IMR-90 (cell line): ENCODE measurements at regions not wholly inside any gene's neighbourhood (a gene's known extent, or its start where the extent isn't known, plus 50 kb on each side); places are given as distances from the start of the nearest gene placed in this dataset.

Experiments used
- ATAC-seq: fragments of 200-7000 bp; cut with Tn5 transposase; 2 replicates; pipeline ENCODE4 v1.9.1; 2020; ENCODE audit warnings: low read depth, mild to moderate bottlenecking, moderate library complexity
- BruUV-seq: library from RNA; stranded (reverse); fragments of 400-500 nt; replicated peaks from 2 replicates; lab custom pipeline; 2021; lab: Mats Ljungman, UMichigan
- CTCF ChIA-PET: fragments of 300-600 bp; formaldehyde crosslinking; extraction: SDS; loops from one replicate; lab custom pipeline; 2021; ENCODE audit warnings: antibody characterized with exemption; lab: Yijun Ruan, JAX
- POLR2A ChIA-PET: fragments of 300-600 bp; sonication (Branson Sonifier 250); formaldehyde crosslinking; loops from one replicate; lab custom pipeline; 2022; ENCODE audit warnings: antibody characterized with exemption; ENCODE audit not compliant: unreplicated experiment; lab: Charles Lee
- DNase-seq: peaks from one replicate; pipeline ENCODE4 v3.0.0; 2013
- H2AFZ ChIP-seq: replicated peaks from 2 replicates; pipeline ENCODE3; 2013; ENCODE audit warnings: low read length, mild to moderate bottlenecking; ENCODE audit not compliant: poor library complexity
- H2AK5ac ChIP-seq: 2 replicates; pipeline ENCODE4 v1.6.1; 2013; ENCODE audit warnings: low read depth, low read length, inconsistent platforms
- H2AK9ac ChIP-seq: replicated peaks from 2 replicates; pipeline ENCODE3; 2013; ENCODE audit warnings: mild to moderate bottlenecking, low read depth, low read length, moderate library complexity; ENCODE audit not compliant: poor library complexity
- H2BK120ac ChIP-seq: 2 replicates; pipeline ENCODE4 v1.6.1; 2013; ENCODE audit warnings: low read depth, low read length, inconsistent platforms
- H2BK15ac ChIP-seq: 3 replicates; pipeline ENCODE4 v1.6.1; 2013; ENCODE audit warnings: low read depth, low read length, inconsistent platforms
- H2BK20ac ChIP-seq: 2 replicates; pipeline ENCODE4 v1.6.1; 2013; ENCODE audit warnings: low read depth, mild to moderate bottlenecking, inconsistent platforms, low read length, moderate library complexity
- H2BK5ac ChIP-seq: 2 replicates; pipeline ENCODE4 v1.6.1; 2013; ENCODE audit warnings: mild to moderate bottlenecking, low read depth, low read length, inconsistent platforms; ENCODE audit not compliant: poor library complexity, severe bottlenecking
- H3K14ac ChIP-seq: replicated peaks from 2 replicates; pipeline ENCODE4 v1.6.1; 2013; ENCODE audit warnings: low read depth, low read length, inconsistent platforms
- H3K18ac ChIP-seq: 2 replicates; pipeline ENCODE4 v1.6.1; 2013; ENCODE audit warnings: low read depth, low read length, control low read depth
- H3K23ac ChIP-seq: 2 replicates; pipeline ENCODE4 v1.6.1; 2013; ENCODE audit warnings: low read depth, low read length, inconsistent platforms
- H3K27ac ChIP-seq: 2 replicates; pipeline ENCODE4 v1.5.1; 2013; ENCODE audit warnings: mild to moderate bottlenecking, control low read depth, low read length; ENCODE audit not compliant: insufficient read depth
- H3K27me3 ChIP-seq: 2 replicates; pipeline ENCODE4 v1.6.1; 2013; ENCODE audit warnings: low read length; ENCODE audit not compliant: control insufficient read depth, insufficient read depth
- H3K36me3 ChIP-seq: 2 replicates; pipeline ENCODE4 v1.6.1; 2013; ENCODE audit warnings: low read length, mixed read lengths; ENCODE audit not compliant: control insufficient read depth, insufficient read depth
- H3K4ac ChIP-seq: 2 replicates; pipeline ENCODE4 v1.6.1; 2013; ENCODE audit warnings: low read depth, low read length, inconsistent platforms
- H3K4me1 ChIP-seq: 2 replicates; pipeline ENCODE4 v1.6.1; 2013; ENCODE audit warnings: low read length, mixed read lengths; ENCODE audit not compliant: control insufficient read depth, insufficient read depth
- H3K4me2 ChIP-seq: 2 replicates; pipeline ENCODE4 v1.6.1; 2013; ENCODE audit warnings: low read depth, mild to moderate bottlenecking, control low read depth, low read length, moderate library complexity
- H3K4me3 ChIP-seq: 2 replicates; pipeline ENCODE4 v1.5.1; 2013; ENCODE audit warnings: low read depth, mild to moderate bottlenecking, control low read depth, low read length, moderate library complexity; ENCODE audit not compliant: insufficient read depth
- H3K56ac ChIP-seq: 2 replicates; pipeline ENCODE4 v1.6.1; 2013; ENCODE audit warnings: low read length, inconsistent platforms; ENCODE audit not compliant: insufficient read depth; ENCODE audit errors: extremely low read depth
- H3K79me1 ChIP-seq, 2 experiments: 2 replicates each; pipeline ENCODE4 v1.6.1; 2013; ENCODE audit warnings: low read length in 2 of 2, inconsistent platforms in 1 of 2, low read depth in 1 of 2
- H3K9ac ChIP-seq: 2 replicates; pipeline ENCODE4 v1.6.1; 2013; ENCODE audit warnings: low read depth, low read length, control low read depth
- H3K9me1 ChIP-seq: 2 replicates; pipeline ENCODE4 v1.6.1; 2013; ENCODE audit warnings: low read length, inconsistent platforms; ENCODE audit not compliant: insufficient read depth
- H3K9me3 ChIP-seq: 2 replicates; pipeline ENCODE4 v1.6.1; 2013; ENCODE audit warnings: low read length; ENCODE audit not compliant: control insufficient read depth, insufficient read depth
- H4K20me1 ChIP-seq: 2 replicates; pipeline ENCODE4 v1.6.1; 2013; ENCODE audit warnings: low read length, inconsistent platforms; ENCODE audit not compliant: insufficient read depth
- H4K5ac ChIP-seq: 2 replicates; pipeline ENCODE4 v1.6.1; 2013; ENCODE audit warnings: mild to moderate bottlenecking, low read depth, low read length, control low read depth
- H4K8ac ChIP-seq, 2 experiments: 2 replicates each; pipeline ENCODE4 v1.6.1; 2013; ENCODE audit warnings: low read depth in 2 of 2, low read length in 2 of 2, control low read depth in 1 of 2, inconsistent platforms in 1 of 2
- H4K91ac ChIP-seq: 2 replicates; pipeline ENCODE4 v1.6.1; 2013; ENCODE audit warnings: low read depth, low read length, inconsistent platforms; ENCODE audit not compliant: insufficient read depth
- MAFK ChIP-seq: IDR thresholded peaks from 2 replicates; pipeline ENCODE4 v1.6.1; 2012; ENCODE audit warnings: low read depth, low read length, improper control_type of control experiment
- MAZ ChIP-seq: IDR thresholded peaks from 2 replicates; pipeline ENCODE4 v1.6.1; 2012; ENCODE audit warnings: low read depth, mild to moderate bottlenecking, low read length, improper control_type of control experiment, moderate library complexity, borderline replicate concordance
- RAD21 ChIP-seq: IDR thresholded peaks from 2 replicates; pipeline ENCODE4 v1.6.1; 2012; ENCODE audit warnings: low read length, improper control_type of control experiment
- USF2 ChIP-seq: fragments of 150-350 bp; IDR thresholded peaks from 2 replicates; pipeline ENCODE4 v1.6.1; 2017; ENCODE audit warnings: mild to moderate bottlenecking, antibody characterized with exemption, low read length, low read depth
- WGBS, 2 experiments: methylation state at CpG; one replicate each; pipeline versions ENCODE4 v1.1.5 to v1.1.7; 2013; ENCODE audit warnings: missing lambda C conversion rate in 2 of 2; ENCODE audit not compliant: insufficient read length in 1 of 2; ENCODE audit errors: extremely low coverage in 2 of 2; 5-methylcytosine and 5-hydroxymethylcytosine counted together
- dilution Hi-C: fragments of 300-500 bp; cut with HindIII; formaldehyde crosslinking; loops from one replicate; pipeline ENCODE4 v1.14.3; 2018; ENCODE audit warnings: low sequenced_read_pairs; ENCODE audit not compliant: unreplicated experiment
- in situ Hi-C: fragments of 300-500 bp; cut with MboI; formaldehyde crosslinking; loops from 3 replicates; pipeline ENCODE4 v1.14.3; 2019; ENCODE audit warnings: low sequenced_read_pairs, inconsistent platforms, mixed read lengths
- intact Hi-C: fragments of 100-400 bp; cut with micrococcal nuclease; formaldehyde crosslinking; loops from 2 replicates; pipeline ENCODE4 v1.10.0; 2022

GRCh38 chr7:98555403-98555802 lies 61.7 kb upstream of the NPTX2 start:
- no peaks in the 10 kb centered on the region for H3K27me3 ChIP-seq
- no peak overlapping the region for H3K56ac ChIP-seq
- H3K4me1 ChIP-seq, result no peaks in the 10 kb centered on the region
- DNase-seq (no peak), ATAC-seq (no peak)
- dilution Hi-C loops, result no loop called here
- no peak overlapping the region for H2AK5ac ChIP-seq
- H3K9ac ChIP-seq, result no peak overlapping the region
- no TSS peak for BruUV-seq
- TF ChIP-seq RAD21, result no peak
- TF ChIP-seq MAFK, result no peak
- no peak for TF ChIP-seq USF2
- no peak for TF ChIP-seq MAZ
- H3K4me2 ChIP-seq, result no peak overlapping the region
- H2BK120ac ChIP-seq, result no peak overlapping the region
- ChIA-PET POLR2A (no interaction called here), CTCF (no interaction called here)
- no peak overlapping the region for H3K23ac ChIP-seq
- H3K27ac ChIP-seq, result no peak overlapping the region
- H3K4ac ChIP-seq, result no peak overlapping the region
- H3K14ac ChIP-seq, result no peak overlapping the region
- no peak overlapping the region for H2AFZ ChIP-seq
- H4K5ac ChIP-seq, result no peak overlapping the region
- H2BK15ac ChIP-seq, result no peak overlapping the region
- no peak overlapping the region for H3K18ac ChIP-seq
- no peaks in the 10 kb centered on the region for H3K36me3 ChIP-seq
- no peak overlapping the region for H4K91ac ChIP-seq
- in situ Hi-C loops, result no loop called here
- no peaks in the 10 kb centered on the region for H4K20me1 ChIP-seq
- H2BK5ac ChIP-seq, result no peak overlapping the region
- WGBS, 2 experiments, result 67% methylated on average over 1 of the region's 3 CpGs; no CpG with 5 or more reads in 1 of the 2 experiments
- H4K8ac ChIP-seq, result no peak overlapping the region
- peaks cover 27% of the 10 kb centered on the region; the same call in 1 of the 2 replicates for H3K9me3 ChIP-seq
- intact Hi-C loops, result no loop called here
- H3K4me3 ChIP-seq, result no peak overlapping the region
- H3K79me1 ChIP-seq, result no peaks in the 10 kb centered on the region
- H2AK9ac ChIP-seq, result no peak overlapping the region
- H2BK20ac ChIP-seq, result no peak overlapping the region
- H3K9me1 ChIP-seq, result no peaks in the 10 kb centered on the region
